BLaER1 (cell line): ENCODE measurements at regions not wholly inside any gene's neighbourhood (a gene's known extent, or its start where the extent isn't known, plus 50 kb on each side); places are given as distances from the start of the nearest gene placed in this dataset.

Experiments used
- H3K27ac ChIP-seq: shearing (Covaris generic); formaldehyde crosslinking; 2 replicates; pipeline ENCODE4 v1.8.1; 2022
- H3K27me3 ChIP-seq: shearing (Covaris generic); formaldehyde crosslinking; 2 replicates; pipeline ENCODE4 v1.8.1; 2022
- H3K36me3 ChIP-seq: shearing (Covaris generic); formaldehyde crosslinking; 2 replicates; pipeline ENCODE4 v1.8.1; 2022
- H3K4me1 ChIP-seq: shearing (Covaris generic); formaldehyde crosslinking; 2 replicates; pipeline ENCODE4 v1.8.1; 2022
- H3K4me2 ChIP-seq: shearing (Covaris generic); formaldehyde crosslinking; 2 replicates; pipeline ENCODE4 v1.8.1; 2022
- H3K4me3 ChIP-seq: shearing (Covaris generic); formaldehyde crosslinking; 2 replicates; pipeline ENCODE4 v1.8.1; 2022
- H3K9ac ChIP-seq: shearing (Covaris generic); formaldehyde crosslinking; 2 replicates; pipeline ENCODE4 v1.8.1; 2022
- H3K9me3 ChIP-seq: shearing (Covaris generic); formaldehyde crosslinking; 2 replicates; pipeline ENCODE4 v1.8.1; 2022
- H4K20me1 ChIP-seq: shearing (Covaris generic); formaldehyde crosslinking; 2 replicates; pipeline ENCODE4 v1.8.1; 2022
- Cebpa-rat ChIP-seq: shearing (Covaris generic); IDR thresholded peaks from 2 replicates; pipeline ENCODE4 v1.8.1; 2022

- H4K20me1 ChIP-seq, result no peaks in the 10 kb centered on the region
- no peak overlapping the region for H3K4me2 ChIP-seq
- H3K4me1 ChIP-seq, result peaks cover 3% of the 10 kb centered on the region; the same call in 1 of the 2 replicates
- H3K27me3 ChIP-seq, result no peaks in the 10 kb centered on the region
- no peak overlapping the region for H3K9ac ChIP-seq
- no peak overlapping the region for H3K4me3 ChIP-seq
- TF ChIP-seq Cebpa-rat, result no peak
- no peak overlapping the region for H3K27ac ChIP-seq
- no peaks in the 10 kb centered on the region for H3K36me3 ChIP-seq
- no peaks in the 10 kb centered on the region for H3K9me3 ChIP-seq
Measured at GRCh38 chr21:38590449-38591217, 92.4 kb upstream of the ERG start.

GRCh38 chr21:38591218-38591537, 92.9 kb upstream of the ERG start:
- TF ChIP-seq Cebpa-rat, result no peak
- no peak overlapping the region for H3K9ac ChIP-seq

GRCh38 chr21:38596264-38597042, 98.2 kb upstream of the ERG start:
- peak overlapping the region; percentile 61 for H3K4me2 ChIP-seq
- no peaks in the 10 kb centered on the region for H4K20me1 ChIP-seq
- H3K27me3 ChIP-seq, result no peaks in the 10 kb centered on the region
- no peaks in the 10 kb centered on the region for H3K36me3 ChIP-seq
- H3K9me3 ChIP-seq, result no peaks in the 10 kb centered on the region
- no peak overlapping the region for H3K4me3 ChIP-seq
- no peak overlapping the region; the same call in 1 of the 2 replicates for H3K27ac ChIP-seq
- H3K4me1 ChIP-seq, result peaks cover 55% of the 10 kb centered on the region
- TF ChIP-seq Cebpa-rat, result no peak
- H3K9ac ChIP-seq, result no peak overlapping the region

More at GRCh38 chr21:38591218-38591537, 92.9 kb upstream of the ERG start:
- Histone ChIP-seq H3K9me3 (no peaks in the 10 kb centered on the region), H3K27me3 (no peaks in the 10 kb centered on the region), H3K27ac (no peak overlapping the region), H3K36me3 (no peaks in the 10 kb centered on the region), H4K20me1 (no peaks in the 10 kb centered on the region), H3K4me1 (peaks cover 7% of the 10 kb centered on the region), H3K4me2 (no peak overlapping the region), H3K4me3 (no peak overlapping the region)

GRCh38 chr21:38597421-38597820, 99.1 kb upstream of the ERG start:
- peak overlapping the region; percentile 59; the same call in 1 of the 2 replicates for H3K9ac ChIP-seq

GRCh38 chr21:38598413-38598812, 100.1 kb upstream of the ERG start:
- Histone ChIP-seq H3K4me2 (peak overlapping the region; percentile 92), H3K9me3 (no peaks in the 10 kb centered on the region), H3K4me1 (peaks cover 60% of the 10 kb centered on the region), H3K9ac (peak overlapping the region; percentile 59; the same call in 1 of the 2 replicates), H3K36me3 (no peaks in the 10 kb centered on the region), H3K27me3 (no peaks in the 10 kb centered on the region), H3K27ac (peak overlapping the region; percentile 68; the same call in 1 of the 2 replicates), H4K20me1 (no peaks in the 10 kb centered on the region), H3K4me3 (peak overlapping the region; percentile 47; the same call in 1 of the 2 replicates)
- TF ChIP-seq Cebpa-rat, result no peak

More at GRCh38 chr21:38597421-38597820, 99.1 kb upstream of the ERG start:
- Histone ChIP-seq H3K27ac (no peak overlapping the region), H3K9me3 (no peaks in the 10 kb centered on the region), H3K27me3 (no peaks in the 10 kb centered on the region), H3K4me2 (peak overlapping the region; percentile 92), H4K20me1 (no peaks in the 10 kb centered on the region), H3K4me3 (no peak overlapping the region), H3K4me1 (peaks cover 57% of the 10 kb centered on the region), H3K36me3 (no peaks in the 10 kb centered on the region)
- no peak for TF ChIP-seq Cebpa-rat

GRCh38 chr21:38599381-38599975, 101.2 kb upstream of the ERG start:
- no peaks in the 10 kb centered on the region for H4K20me1 ChIP-seq
- TF ChIP-seq Cebpa-rat, result no peak
- H3K9ac ChIP-seq, result no peak overlapping the region
- H3K4me2 ChIP-seq, result peak overlapping the region; percentile 92
- H3K4me1 ChIP-seq, result peaks cover 60% of the 10 kb centered on the region
- H3K27me3 ChIP-seq, result no peaks in the 10 kb centered on the region
- H3K27ac ChIP-seq, result peak overlapping the region; percentile 58; the same call in 1 of the 2 replicates
- no peak overlapping the region for H3K4me3 ChIP-seq
- no peaks in the 10 kb centered on the region for H3K9me3 ChIP-seq
- H3K36me3 ChIP-seq, result no peaks in the 10 kb centered on the region

GRCh38 chr21:38600106-38600505, 101.8 kb upstream of the ERG start:
- H3K9me3 ChIP-seq, result no peaks in the 10 kb centered on the region
- TF ChIP-seq Cebpa-rat, result no peak

GRCh38 chr21:38605236-38605635, 107.0 kb upstream of the ERG start:
- no peak overlapping the region for H3K4me3 ChIP-seq
- H3K4me1 ChIP-seq, result peaks cover 13% of the 10 kb centered on the region
- H3K27ac ChIP-seq, result no peak overlapping the region
- no peaks in the 10 kb centered on the region for H3K27me3 ChIP-seq
- no peak for TF ChIP-seq Cebpa-rat
- no peaks in the 10 kb centered on the region for H3K9me3 ChIP-seq
- H3K9ac ChIP-seq, result no peak overlapping the region
- H3K36me3 ChIP-seq, result no peaks in the 10 kb centered on the region
- no peaks in the 10 kb centered on the region for H4K20me1 ChIP-seq
- H3K4me2 ChIP-seq, result no peak overlapping the region

More at GRCh38 chr21:38600106-38600505, 101.8 kb upstream of the ERG start:
- Histone ChIP-seq H3K4me2 (peak overlapping the region; percentile 23; the same call in 1 of the 2 replicates), H3K27me3 (no peaks in the 10 kb centered on the region), H3K4me3 (no peak overlapping the region), H4K20me1 (no peaks in the 10 kb centered on the region), H3K27ac (no peak overlapping the region; the same call in 1 of the 2 replicates), H3K36me3 (no peaks in the 10 kb centered on the region), H3K4me1 (peaks cover 60% of the 10 kb centered on the region), H3K9ac (no peak overlapping the region)

GRCh38 chr21:38609580-38609979, 111.3 kb upstream of the ERG start:
- TF ChIP-seq Cebpa-rat, result no peak
- no peak overlapping the region for H3K9ac ChIP-seq
- no peaks in the 10 kb centered on the region for H3K27me3 ChIP-seq
- no peaks in the 10 kb centered on the region for H4K20me1 ChIP-seq
- no peak overlapping the region for H3K4me2 ChIP-seq
- H3K9me3 ChIP-seq, result no peaks in the 10 kb centered on the region
- no peak overlapping the region for H3K27ac ChIP-seq
- H3K36me3 ChIP-seq, result no peaks in the 10 kb centered on the region
- no peaks in the 10 kb centered on the region for H3K4me1 ChIP-seq
- no peak overlapping the region for H3K4me3 ChIP-seq
